ENCODE measurements at regions not wholly inside any gene's neighbourhood (a gene's known extent, or its start where the extent isn't known, plus 50 kb on each side); places are given as distances from the start of the nearest gene placed in this dataset.

GRCh38 chr4:22115262-22115661, 166.7 kb upstream of the KCNIP4 start:
- TF ChIP-seq CTCF (IDR thresholded peaks at IDR 0.05; ENCODE audit: insufficient read depth, low read depth, low read length), result no peak
- TF ChIP-seq EZH2 (IDR thresholded peaks at IDR 0.05; ENCODE audit: insufficient read depth, low read length), result no peak

GRCh38 chr4:22103768-22104167, 155.2 kb upstream of the KCNIP4 start:
- no peaks in the 10 kb centered on the region for H3K36me3 Mint-ChIP-seq (ENCODE audit: low read depth, unreplicated experiment)
- no peak overlapping the region for H3K27ac ChIP-seq (ENCODE audit: low read depth, low read length)
- H3K27me3 ChIP-seq (ENCODE audit: insufficient read depth, low read length), result no peaks in the 10 kb centered on the region
- H3K36me3 ChIP-seq (ENCODE audit: insufficient read depth, low read length), result no peaks in the 10 kb centered on the region
- peaks cover 7% of the 10 kb centered on the region for H3K4me1 ChIP-seq (ENCODE audit: insufficient read depth, low read length)
- H3K27me3 Mint-ChIP-seq (ENCODE audit: low read depth, unreplicated experiment), result no peaks in the 10 kb centered on the region
- no peak overlapping the region for H3K9ac ChIP-seq (ENCODE audit: low read length)
- no peaks in the 10 kb centered on the region for H3K9me3 Mint-ChIP-seq (ENCODE audit: unreplicated experiment)
- peaks cover 18% of the 10 kb centered on the region for H3K4me1 Mint-ChIP-seq (ENCODE audit: low read depth, unreplicated experiment)
- no peaks in the 10 kb centered on the region for H3K9me3 ChIP-seq (ENCODE audit: insufficient read depth, low read depth, low read length)
- H3K79me2 ChIP-seq (ENCODE audit: insufficient read depth, low read length), result no peaks in the 10 kb centered on the region
- H3K27ac Mint-ChIP-seq (ENCODE audit: unreplicated experiment), result no peak overlapping the region
- H3K4me3 ChIP-seq (ENCODE audit: insufficient read depth, low read depth, low read length), result no peak overlapping the region
- no peak for DNase-seq (ENCODE audit: low read depth)
- TF ChIP-seq CTCF (IDR thresholded peaks at IDR 0.05; ENCODE audit: insufficient read depth, low read depth, low read length) (no peak), EZH2 (IDR thresholded peaks at IDR 0.05; ENCODE audit: insufficient read depth, low read length) (no peak)
- no peak overlapping the region for H3K4me2 ChIP-seq (ENCODE audit: low read length)
- H2AFZ ChIP-seq (ENCODE audit: low read depth, low read length), result no peak overlapping the region
- no peaks in the 10 kb centered on the region for H4K20me1 ChIP-seq (ENCODE audit: insufficient read depth, low read length)
- no peak overlapping the region for H3K4me3 Mint-ChIP-seq (ENCODE audit: unreplicated experiment)
- FAIRE-seq, result no peak

More at GRCh38 chr4:22115262-22115661, 166.7 kb upstream of the KCNIP4 start:
- Mint-ChIP-seq H3K4me1 (ENCODE audit: low read depth, unreplicated experiment) (no peaks in the 10 kb centered on the region), H3K27ac (ENCODE audit: unreplicated experiment) (no peak overlapping the region), H3K36me3 (ENCODE audit: low read depth, unreplicated experiment) (no peaks in the 10 kb centered on the region), H3K4me3 (ENCODE audit: unreplicated experiment) (no peak overlapping the region), H3K27me3 (ENCODE audit: low read depth, unreplicated experiment) (no peaks in the 10 kb centered on the region), H3K9me3 (ENCODE audit: unreplicated experiment) (no peaks in the 10 kb centered on the region)
- no peak for DNase-seq (ENCODE audit: low read depth)
- Histone ChIP-seq H3K79me2 (ENCODE audit: insufficient read depth, low read length) (no peaks in the 10 kb centered on the region), H3K36me3 (ENCODE audit: insufficient read depth, low read length) (no peaks in the 10 kb centered on the region), H3K27ac (ENCODE audit: low read depth, low read length) (no peak overlapping the region), H3K4me3 (ENCODE audit: insufficient read depth, low read depth, low read length) (no peak overlapping the region), H3K4me2 (ENCODE audit: low read length) (no peak overlapping the region), H4K20me1 (ENCODE audit: insufficient read depth, low read length) (no peaks in the 10 kb centered on the region), H2AFZ (ENCODE audit: low read depth, low read length) (no peak overlapping the region), H3K27me3 (ENCODE audit: insufficient read depth, low read length) (no peaks in the 10 kb centered on the region), H3K4me1 (ENCODE audit: insufficient read depth, low read length) (no peaks in the 10 kb centered on the region), H3K9me3 (ENCODE audit: insufficient read depth, low read depth, low read length) (no peaks in the 10 kb centered on the region), H3K9ac (ENCODE audit: low read length) (no peak overlapping the region)
- no peak for FAIRE-seq

- TF ChIP-seq CTCF (IDR thresholded peaks at IDR 0.05; ENCODE audit: insufficient read depth, low read depth, low read length), result no peak
- TF ChIP-seq EZH2 (IDR thresholded peaks at IDR 0.05; ENCODE audit: insufficient read depth, low read length), result no peak
- Histone ChIP-seq H3K27ac (ENCODE audit: low read depth, low read length) (no peak overlapping the region), H3K27me3 (ENCODE audit: insufficient read depth, low read length) (no peaks in the 10 kb centered on the region), H3K79me2 (ENCODE audit: insufficient read depth, low read length) (no peaks in the 10 kb centered on the region), H3K4me2 (ENCODE audit: low read length) (peak overlapping the region; percentile 55), H3K9ac (ENCODE audit: low read length) (peak overlapping the region; percentile 3), H3K36me3 (ENCODE audit: insufficient read depth, low read length) (no peaks in the 10 kb centered on the region), H3K4me3 (ENCODE audit: insufficient read depth, low read depth, low read length) (no peak overlapping the region), H4K20me1 (ENCODE audit: insufficient read depth, low read length) (no peaks in the 10 kb centered on the region), H3K9me3 (ENCODE audit: insufficient read depth, low read depth, low read length) (no peaks in the 10 kb centered on the region), H2AFZ (ENCODE audit: low read depth, low read length) (peak overlapping the region; percentile 40), H3K4me1 (ENCODE audit: insufficient read depth, low read length) (peaks cover 7% of the 10 kb centered on the region)
- peak; percentile 64 for DNase-seq (ENCODE audit: low read depth)
- Mint-ChIP-seq H3K27ac (ENCODE audit: unreplicated experiment) (peak overlapping the region; percentile 89), H3K9me3 (ENCODE audit: unreplicated experiment) (no peaks in the 10 kb centered on the region), H3K36me3 (ENCODE audit: low read depth, unreplicated experiment) (no peaks in the 10 kb centered on the region), H3K4me1 (ENCODE audit: low read depth, unreplicated experiment) (peaks cover 17% of the 10 kb centered on the region), H3K4me3 (ENCODE audit: unreplicated experiment) (no peak overlapping the region), H3K27me3 (ENCODE audit: low read depth, unreplicated experiment) (no peaks in the 10 kb centered on the region)
- FAIRE-seq, result no peak
These were observed 151.3 kb upstream of the KCNIP4 start for GRCh38 chr4:22099896-22100295.

Measured in astrocyte (in vitro differentiated cells and primary cell).